NT2/D1 (cell line): ENCODE measurements at regions not wholly inside any gene's neighbourhood (a gene's known extent, or its start where the extent isn't known, plus 50 kb on each side); places are given as distances from the start of the nearest gene placed in this dataset.

Source experiments
- SUZ12 ChIP-seq: IDR thresholded peaks from 2 replicates; pipeline ENCODE4 v1.6.1; 2011; ENCODE audit not compliant: insufficient read length, insufficient read depth; ENCODE audit errors: extremely low read depth
- YY1 ChIP-seq: IDR thresholded peaks from 2 replicates; pipeline ENCODE4 v1.6.1; 2011; ENCODE audit not compliant: insufficient read length, insufficient read depth
- ZNF274 ChIP-seq: IDR thresholded peaks from 2 replicates; pipeline ENCODE4 v1.6.1; 2011; ENCODE audit warnings: mild to moderate bottlenecking, low read depth, low read length

DNA sequence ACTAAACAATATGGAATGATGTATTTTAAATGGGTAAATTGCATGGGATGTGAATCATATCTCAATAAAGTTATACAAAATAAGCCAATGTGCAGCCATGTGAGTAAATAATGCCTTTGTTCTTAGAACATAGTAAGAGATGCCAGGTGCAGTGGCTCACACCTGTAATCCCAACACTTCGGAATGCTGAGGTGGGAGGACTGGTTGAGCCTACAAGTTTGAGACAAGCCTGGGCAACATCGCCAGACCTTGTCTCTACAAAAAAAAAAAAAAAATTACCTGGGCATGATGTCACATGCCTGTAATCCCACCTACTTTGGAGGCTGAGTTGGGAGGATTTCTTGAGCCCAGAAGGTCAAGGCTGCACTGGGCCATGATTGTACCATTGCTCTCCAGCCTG, 230.7 kb downstream of the RFC3 start:
- TF ChIP-seq YY1 (no peak), ZNF274 (no peak), SUZ12 (no peak)
